Muscle layer of colon (tissue), 2 donors: ENCODE measurements at regions not wholly inside any gene's neighbourhood (a gene's known extent, or its start where the extent isn't known, plus 50 kb on each side); places are given as distances from the start of the nearest gene placed in this dataset.
"Not testable (repeated sequence)": the region's sequence is repeated elsewhere in the genome, so short reads cannot be mapped to it uniquely, and the experiment has no call there.

Experiments used
- H3K27ac ChIP-seq: one replicate; pipeline ENCODE4 v1.7.0; 2013; ENCODE audit warnings: low read depth, mild to moderate bottlenecking, low read length, moderate library complexity
- H3K27me3 ChIP-seq, 2 donors: one replicate each; pipeline ENCODE4 v1.7.0; 2013; ENCODE audit warnings: low read length in 2 of 2, mild to moderate bottlenecking in 2 of 2; ENCODE audit not compliant: insufficient read depth in 2 of 2, control insufficient read depth in 1 of 2
- H3K36me3 ChIP-seq: one replicate; pipeline ENCODE4 v1.7.0; 2013; ENCODE audit warnings: mild to moderate bottlenecking, low read length; ENCODE audit not compliant: insufficient read depth
- H3K4me1 ChIP-seq: one replicate; pipeline ENCODE4 v1.7.0; 2013; ENCODE audit warnings: mild to moderate bottlenecking, low read length; ENCODE audit not compliant: insufficient read depth
- H3K4me3 ChIP-seq, 2 donors: one replicate each; pipeline ENCODE4 v1.7.0; 2013; ENCODE audit warnings: low read length in 2 of 2, low read depth in 1 of 2, mild to moderate bottlenecking in 1 of 2, moderate library complexity in 1 of 2
- H3K9ac ChIP-seq: one replicate; pipeline ENCODE4 v1.7.0; 2013; ENCODE audit warnings: low read length
- H3K9me3 ChIP-seq: one replicate; pipeline ENCODE4 v1.7.0; 2013; ENCODE audit warnings: mild to moderate bottlenecking, low read length
- donor health status: abdominal sarcoma.
- donor health status: Adenocarcinoma of cecum.

GRCh38 chr12:83739607-83740006 lies 1052.9 kb downstream of the TMTC2 start:
- no peak overlapping the region for H3K27ac ChIP-seq
- H3K36me3 ChIP-seq, result no peaks in the 10 kb centered on the region
- H3K4me1 ChIP-seq, result no peaks in the 10 kb centered on the region
- H3K27me3 ChIP-seq, result no peaks in the 10 kb centered on the region
- no peaks in the 10 kb centered on the region for H3K9me3 ChIP-seq
- H3K4me3 ChIP-seq, result no peak overlapping the region
- H3K9ac ChIP-seq, result no peak overlapping the region

DNA sequence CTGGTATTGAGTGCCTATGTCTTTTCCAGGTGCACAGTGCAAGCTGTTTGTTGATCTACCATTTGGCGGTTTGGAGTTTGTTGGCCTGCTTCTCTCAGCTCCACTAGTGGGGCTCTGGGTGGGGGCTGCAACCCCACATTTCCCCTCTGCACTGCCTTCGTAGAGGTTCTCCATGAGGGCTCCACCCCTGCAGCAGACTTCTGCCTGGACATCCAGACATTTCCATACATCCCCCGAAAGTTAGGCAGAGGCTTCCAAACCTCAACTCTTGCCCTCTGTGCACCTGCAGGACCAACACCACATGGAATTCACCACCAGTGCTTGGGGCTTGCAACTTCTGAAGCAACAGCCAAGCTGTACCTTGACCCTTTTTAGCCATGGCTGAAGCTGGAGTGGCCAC lies 1024.1 kb downstream of the TMTC2 start:
- Histone ChIP-seq H3K27me3 (no peaks in the 10 kb centered on the region), H3K27ac (no peak overlapping the region), H3K4me1 (no peaks in the 10 kb centered on the region), H3K9me3 (no peaks in the 10 kb centered on the region), H3K9ac (no peak overlapping the region), H3K36me3 (no peaks in the 10 kb centered on the region), H3K4me3 (no peak overlapping the region)

- no peaks in the 10 kb centered on the region for H3K36me3 ChIP-seq
- H3K4me1 ChIP-seq, result no peaks in the 10 kb centered on the region
- no peaks in the 10 kb centered on the region for H3K9me3 ChIP-seq
- no peak overlapping the region for H3K4me3 ChIP-seq
- H3K27me3 ChIP-seq, result no peaks in the 10 kb centered on the region
- no peak overlapping the region for H3K27ac ChIP-seq
- H3K9ac ChIP-seq, result no peak overlapping the region
Observed at GRCh38 chr12:83709899-83710298, 1023.2 kb downstream of the TMTC2 start.

DNA sequence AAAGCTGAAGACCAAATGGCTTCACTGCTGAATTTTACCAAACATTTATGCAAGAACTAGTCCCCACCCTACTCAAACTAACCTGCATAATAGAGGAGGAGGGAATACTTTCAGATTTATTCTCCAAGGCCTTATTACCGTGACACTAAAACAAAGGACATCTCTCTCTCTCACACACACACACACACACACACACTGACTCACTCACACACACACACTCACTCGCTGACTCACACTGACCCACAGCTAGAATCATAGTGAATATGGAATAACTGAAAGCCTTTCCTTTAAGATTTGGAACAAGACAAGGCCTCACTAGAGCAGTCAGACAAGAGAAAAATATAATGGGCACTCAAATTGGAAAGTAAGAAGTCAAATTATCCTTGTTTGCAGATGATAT lies 1014.1 kb downstream of the TMTC2 start:
- Histone ChIP-seq H3K27me3 (no peaks in the 10 kb centered on the region), H3K36me3 (no peaks in the 10 kb centered on the region), H3K9ac (no peak overlapping the region), H3K4me1 (no peaks in the 10 kb centered on the region), H3K4me3 (no peak overlapping the region), H3K27ac (no peak overlapping the region), H3K9me3 (no peaks in the 10 kb centered on the region)

DNA sequence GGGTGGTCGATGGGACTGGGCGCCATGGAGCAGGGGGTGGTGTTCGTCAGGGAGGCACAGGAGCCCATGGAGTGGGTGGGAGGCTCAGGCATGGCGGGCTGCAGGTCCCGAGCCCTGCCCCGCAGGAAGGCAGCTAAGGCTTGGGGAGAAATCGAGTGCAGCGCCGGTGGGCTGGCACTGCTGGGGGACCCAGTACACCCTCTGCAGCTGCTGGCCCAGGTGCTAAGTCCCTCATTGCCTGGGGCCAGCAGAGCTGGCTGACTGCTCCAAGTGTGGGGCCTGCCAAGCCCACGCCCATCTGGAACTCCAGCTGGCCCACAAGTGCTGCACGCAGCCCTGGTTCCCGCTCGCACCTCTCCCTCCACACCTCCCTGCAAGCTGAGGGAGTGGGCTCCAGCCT lies 1009.6 kb downstream of the TMTC2 start:
- H3K4me3 ChIP-seq, H3K27ac ChIP-seq, H3K4me1 ChIP-seq, H3K9me3 ChIP-seq, H3K36me3 ChIP-seq, H3K9ac ChIP-seq, H3K27me3 ChIP-seq: not testable (repeated sequence)

- no peak overlapping the region for H3K27ac ChIP-seq
- no peaks in the 10 kb centered on the region for H3K4me1 ChIP-seq
- no peak overlapping the region for H3K4me3 ChIP-seq
Observed at GRCh38 chr12:83691730-83692129, 1005.0 kb downstream of the TMTC2 start.

DNA sequence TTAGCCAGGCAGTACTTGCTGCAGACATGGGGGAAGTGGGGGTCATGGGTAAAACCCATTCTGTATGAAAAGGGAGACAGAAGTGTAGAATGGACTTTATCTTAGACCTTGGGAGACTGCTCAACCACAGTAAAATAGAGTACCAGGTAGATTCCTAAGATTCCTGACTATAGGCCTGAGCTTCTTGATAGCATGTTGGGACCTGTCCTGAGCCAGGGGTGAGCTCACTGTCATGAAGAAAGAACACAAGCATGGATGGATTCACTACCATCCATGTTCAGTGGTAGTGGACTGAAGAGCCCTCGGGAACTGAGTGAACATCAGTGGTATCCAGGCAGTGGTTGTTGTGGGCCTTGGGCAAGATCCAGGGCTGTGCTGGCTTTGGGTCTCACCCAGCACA lies 1003.8 kb downstream of the TMTC2 start:
- Histone ChIP-seq H3K9ac (no peak overlapping the region), H3K4me3 (no peak overlapping the region), H3K27ac (no peak overlapping the region), H3K27me3 (no peaks in the 10 kb centered on the region), H3K36me3 (no peaks in the 10 kb centered on the region), H3K4me1 (no peaks in the 10 kb centered on the region), H3K9me3 (no peaks in the 10 kb centered on the region)

More at GRCh38 chr12:83691730-83692129, 1005.0 kb downstream of the TMTC2 start:
- Histone ChIP-seq H3K27me3 (no peaks in the 10 kb centered on the region), H3K9me3 (no peaks in the 10 kb centered on the region), H3K36me3 (no peaks in the 10 kb centered on the region), H3K9ac (no peak overlapping the region)

DNA sequence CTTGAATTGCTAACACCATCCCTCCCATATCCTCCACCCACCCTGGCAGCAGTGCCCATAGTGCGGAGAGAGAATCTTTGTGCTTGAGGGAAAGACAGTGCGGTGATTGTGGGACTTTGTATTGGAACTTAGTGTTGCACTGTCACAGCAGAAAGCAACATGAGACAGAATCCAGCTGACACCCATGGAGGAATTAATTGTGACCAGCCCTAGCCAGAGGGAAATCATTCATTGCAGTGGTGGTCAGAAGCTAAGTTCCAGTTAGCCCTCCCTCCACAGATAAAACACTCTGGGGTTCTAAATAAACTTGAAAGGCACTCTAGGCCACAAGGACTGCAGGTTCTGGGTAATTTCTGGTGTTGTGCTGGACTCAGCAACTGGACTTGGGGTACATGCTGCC lies 1002.6 kb downstream of the TMTC2 start:
- Histone ChIP-seq H3K9me3 (no peaks in the 10 kb centered on the region), H3K36me3 (no peaks in the 10 kb centered on the region), H3K4me3 (no peak overlapping the region), H3K4me1 (no peaks in the 10 kb centered on the region), H3K27me3 (no peaks in the 10 kb centered on the region), H3K27ac (no peak overlapping the region), H3K9ac (no peak overlapping the region)

GRCh38 chr12:83676781-83677295 lies 990.1 kb downstream of the TMTC2 start:
- H3K27me3 ChIP-seq, result no peaks in the 10 kb centered on the region
- H3K4me3 ChIP-seq, result no peak overlapping the region
- H3K4me1 ChIP-seq, result no peaks in the 10 kb centered on the region
- no peaks in the 10 kb centered on the region for H3K36me3 ChIP-seq
- no peak overlapping the region for H3K27ac ChIP-seq
- H3K9ac ChIP-seq, result no peak overlapping the region
- no peaks in the 10 kb centered on the region for H3K9me3 ChIP-seq

DNA sequence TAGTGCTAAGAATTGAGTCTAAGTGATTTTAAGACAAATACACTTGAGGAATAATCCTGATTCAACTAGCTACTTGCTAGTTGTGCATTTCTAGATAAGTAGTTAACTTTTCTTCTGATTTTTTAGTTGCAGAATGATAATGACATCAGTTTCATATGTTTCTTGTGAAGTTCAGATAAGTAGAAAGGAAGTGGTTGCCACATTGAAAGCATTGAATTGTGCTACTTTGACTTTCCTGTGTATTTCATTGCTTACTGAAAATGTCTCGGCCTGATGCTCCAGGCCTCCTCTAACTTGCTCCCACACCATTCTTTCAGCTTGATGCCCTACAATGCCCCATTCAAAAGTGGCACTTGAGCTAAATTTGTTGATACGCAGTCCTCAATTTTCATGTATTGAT lies 980.0 kb downstream of the TMTC2 start:
- H3K36me3 ChIP-seq, result no peaks in the 10 kb centered on the region
- H3K9me3 ChIP-seq, result no peaks in the 10 kb centered on the region
- no peak overlapping the region for H3K27ac ChIP-seq
- no peak overlapping the region for H3K9ac ChIP-seq
- no peaks in the 10 kb centered on the region for H3K27me3 ChIP-seq
- H3K4me3 ChIP-seq, result no peak overlapping the region
- H3K4me1 ChIP-seq, result no peaks in the 10 kb centered on the region

GRCh38 chr12:83665634-83666218 lies 979.0 kb downstream of the TMTC2 start:
- Histone ChIP-seq H3K36me3 (no peaks in the 10 kb centered on the region), H3K4me3 (no peak overlapping the region), H3K27ac (no peak overlapping the region), H3K4me1 (no peaks in the 10 kb centered on the region), H3K9me3 (no peaks in the 10 kb centered on the region), H3K9ac (no peak overlapping the region), H3K27me3 (no peaks in the 10 kb centered on the region)

GRCh38 chr12:83664650-83665049 lies 977.9 kb downstream of the TMTC2 start:
- Histone ChIP-seq H3K36me3 (no peaks in the 10 kb centered on the region), H3K27ac (no peak overlapping the region), H3K4me1 (no peaks in the 10 kb centered on the region), H3K9me3 (no peaks in the 10 kb centered on the region), H3K9ac (no peak overlapping the region), H3K4me3 (no peak overlapping the region), H3K27me3 (no peaks in the 10 kb centered on the region)
